Mesenchymal stem cell (in vitro differentiated cells and primary cell): ENCODE measurements at regions not wholly inside any gene's neighbourhood (a gene's known extent, or its start where the extent isn't known, plus 50 kb on each side); places are given as distances from the start of the nearest gene placed in this dataset.
A peak's percentile ranks its signal among the peaks of the same experiment; 100 is the strongest.

Experiments
- DNase-seq: peaks from one replicate; pipeline ENCODE4 v3.0.0-alpha.2; 2013
- H2AFZ ChIP-seq: one replicate; pipeline ENCODE4 v1.6.1; 2013; ENCODE audit warnings: low read depth, mild to moderate bottlenecking, control low read depth, inconsistent platforms, low read length, moderate library complexity
- H2AK5ac ChIP-seq: 2 replicates; pipeline ENCODE4 v1.6.1; 2013; ENCODE audit warnings: low read length, moderate library complexity, mild to moderate bottlenecking, inconsistent platforms; ENCODE audit not compliant: severe bottlenecking
- H2BK120ac ChIP-seq: one replicate; pipeline ENCODE4 v1.6.1; 2013; ENCODE audit warnings: low read depth, mild to moderate bottlenecking, inconsistent platforms, low read length, moderate library complexity
- H2BK12ac ChIP-seq, 2 experiments: one replicate each; pipeline ENCODE4 v1.6.1; 2013; ENCODE audit warnings: inconsistent platforms in 2 of 2, low read length in 2 of 2, mild to moderate bottlenecking in 2 of 2, moderate library complexity in 2 of 2, control low read depth in 1 of 2
- H2BK15ac ChIP-seq: one replicate; pipeline ENCODE4 v1.6.1; 2013; ENCODE audit warnings: mild to moderate bottlenecking, low read depth, inconsistent platforms; ENCODE audit not compliant: poor library complexity, severe bottlenecking
- H2BK5ac ChIP-seq: 2 replicates; pipeline ENCODE4 v1.6.1; 2013; ENCODE audit warnings: low read depth, mild to moderate bottlenecking, low read length, control low read depth, inconsistent platforms; ENCODE audit not compliant: poor library complexity, severe bottlenecking
- H3K14ac ChIP-seq, 2 experiments: one replicate each; pipeline ENCODE4 v1.6.1; 2013; ENCODE audit warnings: inconsistent platforms in 2 of 2, low read length in 2 of 2, control low read depth in 1 of 2, mild to moderate bottlenecking in 1 of 2, moderate library complexity in 1 of 2
- H3K18ac ChIP-seq, 2 experiments: one replicate each; pipeline ENCODE4 v1.6.1; 2013; ENCODE audit warnings: inconsistent platforms in 2 of 2, low read length in 2 of 2, control low read depth in 1 of 2, low read depth in 1 of 2, mild to moderate bottlenecking in 1 of 2
- H3K23ac ChIP-seq, 2 experiments: one replicate each; pipeline ENCODE4 v1.6.1; 2013; ENCODE audit warnings: inconsistent platforms in 2 of 2, low read length in 2 of 2, mild to moderate bottlenecking in 2 of 2, moderate library complexity in 2 of 2, control low read depth in 1 of 2
- H3K27ac ChIP-seq: 2 replicates; pipeline ENCODE4 v1.5.1; 2013; ENCODE audit warnings: mild to moderate bottlenecking, moderate library complexity, low read length, control low read depth, inconsistent platforms; ENCODE audit not compliant: poor library complexity, severe bottlenecking
- H3K27me3 ChIP-seq, 2 experiments: 2 replicates each; pipeline versions ENCODE4 v1.6.1 to v1.7.0; 2013; ENCODE audit warnings: low read length in 2 of 2, mild to moderate bottlenecking in 2 of 2, moderate library complexity in 2 of 2, control low read depth in 1 of 2, inconsistent platforms in 1 of 2; ENCODE audit not compliant: control insufficient read depth in 1 of 2, insufficient read depth in 1 of 2
- H3K36me3 ChIP-seq, 2 experiments: 2 replicates each; pipeline versions ENCODE4 v1.6.1 to v1.7.0; 2013; ENCODE audit warnings: low read length in 2 of 2, control low read depth in 1 of 2, inconsistent platforms in 1 of 2, low read depth in 1 of 2, mild to moderate bottlenecking in 1 of 2; ENCODE audit not compliant: insufficient read depth in 2 of 2, control insufficient read depth in 1 of 2
- H3K4ac ChIP-seq, 2 experiments: one replicate each; pipeline ENCODE4 v1.6.1; 2013; ENCODE audit warnings: inconsistent platforms in 2 of 2, low read length in 2 of 2, mild to moderate bottlenecking in 2 of 2, moderate library complexity in 2 of 2, control low read depth in 1 of 2, low read depth in 1 of 2
- H3K4me1 ChIP-seq: 2 replicates; pipeline ENCODE4 v1.6.1; 2013; ENCODE audit warnings: low read depth, low read length, control low read depth; ENCODE audit not compliant: control insufficient read depth, insufficient read depth
- H3K4me2 ChIP-seq: 2 replicates; pipeline ENCODE4 v1.6.1; 2013; ENCODE audit warnings: low read length, mild to moderate bottlenecking, inconsistent platforms; ENCODE audit not compliant: poor library complexity, severe bottlenecking
- H3K4me3 ChIP-seq, 2 experiments: 2 replicates each; pipeline versions ENCODE4 v1.5.1 to v1.7.0; 2013; ENCODE audit warnings: low read length in 2 of 2, mild to moderate bottlenecking in 2 of 2, control low read depth in 1 of 2, low read depth in 1 of 2; ENCODE audit not compliant: insufficient read depth in 1 of 2
- H3K79me1 ChIP-seq: replicated peaks from 2 replicates; pipeline ENCODE4 v1.6.1; 2013; ENCODE audit warnings: mild to moderate bottlenecking, control low read depth, low read length, inconsistent platforms; ENCODE audit not compliant: poor library complexity, severe bottlenecking
- H3K9ac ChIP-seq: 2 replicates; pipeline ENCODE4 v1.7.0; 2013; ENCODE audit warnings: mild to moderate bottlenecking, low read length, moderate library complexity
- H3K9me3 ChIP-seq: 2 replicates; pipeline ENCODE4 v1.7.0; 2013; ENCODE audit warnings: mild to moderate bottlenecking, low read length; ENCODE audit not compliant: control insufficient read depth
- H4K8ac ChIP-seq: one replicate; pipeline ENCODE4 v1.6.1; 2013; ENCODE audit warnings: inconsistent platforms, mild to moderate bottlenecking, low read length, moderate library complexity
- H4K91ac ChIP-seq: one replicate; pipeline ENCODE4 v1.6.1; 2013; ENCODE audit warnings: mild to moderate bottlenecking, low read length, inconsistent platforms
- WGBS: methylation state at CpG from one replicate; pipeline ENCODE4 v1.1.7; 2013; ENCODE audit warnings: mixed read lengths; 5-methylcytosine and 5-hydroxymethylcytosine counted together

DNA sequence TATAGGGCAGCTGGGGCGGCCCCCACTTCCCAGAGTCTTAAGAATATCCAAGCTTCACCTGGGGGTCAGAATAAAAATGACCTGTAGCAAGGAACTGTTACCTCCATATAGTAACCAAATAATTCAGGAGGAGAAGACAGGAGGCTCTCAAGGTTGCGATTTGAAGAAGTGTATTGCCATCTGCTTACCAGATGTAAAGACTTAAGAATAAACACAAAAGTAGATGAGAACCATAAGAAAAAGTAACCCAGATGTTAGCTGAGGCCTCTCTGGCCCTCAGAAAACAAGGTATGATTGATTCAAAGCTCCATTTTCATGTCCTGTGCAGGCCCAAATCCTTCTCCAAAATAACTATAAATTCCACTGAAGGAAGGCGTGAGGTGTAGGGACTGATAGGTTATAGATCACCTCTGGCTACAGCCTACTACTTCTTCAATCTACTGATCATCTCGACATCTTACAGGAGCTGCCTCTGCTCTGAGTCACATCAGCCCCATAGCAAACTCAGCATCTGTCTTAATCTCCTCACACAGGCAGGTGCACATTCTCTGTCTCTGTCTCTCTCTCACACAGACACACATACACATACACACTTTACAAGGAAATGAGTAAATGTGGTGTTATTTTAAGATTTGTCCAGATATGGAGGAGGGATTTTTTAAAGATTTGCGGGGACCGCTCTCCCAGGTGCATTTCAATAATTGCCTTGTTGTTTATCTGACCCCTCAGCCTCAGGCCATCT is 193.9 kb upstream of the EDNRA start:
- no peak overlapping the region for H3K27ac ChIP-seq
- peak overlapping the region in 1 of 2 experiments; percentile 37 for H3K4ac ChIP-seq
- H3K9me3 ChIP-seq: no peaks in the 10 kb centered on the region
- no peak overlapping the region for H3K14ac ChIP-seq
- no peak overlapping the region for H2BK5ac ChIP-seq
- no peak overlapping the region for H2BK15ac ChIP-seq
- peak overlapping the region in 1 of 2 experiments; percentile 64 for H2BK12ac ChIP-seq
- H3K4me1 ChIP-seq: peaks cover under 1% of the 10 kb centered on the region
- H2BK120ac ChIP-seq: no peak overlapping the region
- H3K27me3 ChIP-seq: no peaks in the 10 kb centered on the region
- no peak overlapping the region for H3K9ac ChIP-seq
- no peak overlapping the region for H3K4me2 ChIP-seq
- H2AFZ ChIP-seq: no peak overlapping the region
- no peak overlapping the region for H3K23ac ChIP-seq
- H3K36me3 ChIP-seq: no peaks in the 10 kb centered on the region
- H3K79me1 ChIP-seq: no peaks in the 10 kb centered on the region
- H4K91ac ChIP-seq: no peak overlapping the region
- no peak overlapping the region for H4K8ac ChIP-seq
- WGBS: 62% methylated on average over 6 of the region's 6 CpGs
- no peak overlapping the region for H3K4me3 ChIP-seq
- peak; percentile 13 for DNase-seq
- no peak overlapping the region for H2AK5ac ChIP-seq
- peak overlapping the region in 1 of 2 experiments; percentile 19 for H3K18ac ChIP-seq

DNA sequence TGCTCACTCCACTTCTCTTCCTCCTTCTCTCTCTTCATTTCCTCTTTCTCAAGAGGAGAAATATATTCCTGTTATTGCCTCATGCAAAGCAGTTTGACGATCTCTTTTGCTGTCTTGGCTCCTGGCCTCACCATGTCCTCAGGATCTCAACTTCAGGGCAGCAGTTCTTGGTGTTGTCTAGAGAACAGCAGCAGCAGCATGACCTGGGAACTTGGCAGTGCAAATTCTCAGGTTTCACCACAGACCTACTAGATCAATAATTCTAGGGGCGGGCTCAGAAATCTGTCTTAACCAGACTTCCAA is 193.4 kb upstream of the EDNRA start:
- 77% methylated on average over 2 of the region's 2 CpGs for WGBS
- Histone ChIP-seq H2AFZ (no peak overlapping the region), H3K36me3 (no peaks in the 10 kb centered on the region), H3K4me1 (peaks cover 4% of the 10 kb centered on the region), H2BK5ac (no peak overlapping the region), H3K9ac (no peak overlapping the region), H3K23ac (no peak overlapping the region), H3K27ac (no peak overlapping the region), H3K27me3 (no peaks in the 10 kb centered on the region), H3K14ac (no peak overlapping the region), H3K4me2 (no peak overlapping the region), H3K18ac (peak overlapping the region in 1 of 2 experiments; percentile 19), H2BK15ac (no peak overlapping the region), H2BK120ac (no peak overlapping the region), H3K79me1 (no peaks in the 10 kb centered on the region), H2BK12ac (no peak overlapping the region), H4K91ac (no peak overlapping the region), H3K4ac (no peak overlapping the region), H4K8ac (no peak overlapping the region), H3K4me3 (no peak overlapping the region), H2AK5ac (no peak overlapping the region), H3K9me3 (no peaks in the 10 kb centered on the region)
- DNase-seq: peak; percentile 13

DNA sequence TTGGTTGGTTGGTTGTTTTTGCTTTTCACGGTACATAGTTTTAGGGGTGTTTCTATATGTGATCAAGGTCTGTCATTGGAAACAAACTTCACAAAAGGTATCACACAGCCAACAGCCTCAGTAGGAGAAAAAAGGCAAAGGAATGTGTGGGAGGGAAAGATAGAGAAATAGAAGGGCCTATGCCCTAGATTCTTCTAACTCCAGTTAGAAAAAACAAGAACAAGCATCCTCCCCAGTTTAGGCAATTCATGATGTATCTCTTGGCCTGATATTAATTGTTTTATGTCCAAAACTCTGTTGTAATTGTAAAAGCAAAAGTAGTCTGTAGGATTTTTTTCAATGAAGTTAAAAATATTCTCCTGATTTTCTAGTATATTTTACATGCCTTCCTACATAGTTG is 192.4 kb upstream of the EDNRA start:
- Histone ChIP-seq H3K9ac (no peak overlapping the region), H4K8ac (no peak overlapping the region), H2AFZ (no peak overlapping the region), H3K23ac (no peak overlapping the region), H2BK120ac (no peak overlapping the region), H2BK12ac (no peak overlapping the region), H3K27ac (no peak overlapping the region), H3K4me2 (no peak overlapping the region), H3K14ac (no peak overlapping the region), H3K36me3 (no peaks in the 10 kb centered on the region), H3K9me3 (no peaks in the 10 kb centered on the region), H3K79me1 (no peaks in the 10 kb centered on the region), H4K91ac (no peak overlapping the region), H3K4me1 (peaks cover 9% of the 10 kb centered on the region), H3K4me3 (no peak overlapping the region), H3K27me3 (no peaks in the 10 kb centered on the region), H2BK5ac (no peak overlapping the region), H2BK15ac (no peak overlapping the region), H3K18ac (no peak overlapping the region), H3K4ac (no peak overlapping the region), H2AK5ac (no peak overlapping the region)
- WGBS: 100% methylated on average over 1 of the region's 1 CpG
- DNase-seq: no peak

DNA sequence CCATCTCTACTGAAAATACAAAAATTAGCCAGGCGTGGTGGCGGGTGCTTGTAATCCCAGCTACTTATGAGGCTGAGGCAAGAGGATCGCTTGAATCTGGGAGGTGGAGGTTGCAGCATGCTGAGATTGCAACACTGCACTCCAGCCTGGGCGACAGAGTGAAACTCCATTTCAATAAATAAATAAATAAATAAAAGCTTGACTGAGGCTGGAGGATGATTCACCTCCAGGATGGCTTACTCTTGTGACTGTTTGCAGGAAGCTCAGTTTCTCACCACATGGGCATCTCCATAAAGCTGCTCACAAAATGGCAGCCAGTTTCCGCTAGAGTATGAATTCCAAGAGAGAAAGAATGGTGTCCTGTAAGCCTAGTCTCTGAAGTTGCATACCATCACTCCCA is 191.7 kb upstream of the EDNRA start:
- 90% methylated on average over 2 of the region's 5 CpGs for WGBS
- H3K9ac ChIP-seq: no peak overlapping the region
- H3K23ac ChIP-seq: no peak overlapping the region
- no peaks in the 10 kb centered on the region for H3K79me1 ChIP-seq
- H2AFZ ChIP-seq: no peak overlapping the region
- H2BK5ac ChIP-seq: no peak overlapping the region
- no peaks in the 10 kb centered on the region for H3K27me3 ChIP-seq
- H3K9me3 ChIP-seq: no peaks in the 10 kb centered on the region
- H2BK12ac ChIP-seq: peak overlapping the region in 1 of 2 experiments; percentile 54
- no peak overlapping the region for H4K8ac ChIP-seq
- no peak overlapping the region for H4K91ac ChIP-seq
- no peak overlapping the region for H2BK120ac ChIP-seq
- H2BK15ac ChIP-seq: no peak overlapping the region
- DNase-seq: peak; percentile 31
- no peak overlapping the region for H3K4me2 ChIP-seq
- no peak overlapping the region for H3K18ac ChIP-seq
- no peak overlapping the region for H3K27ac ChIP-seq
- H2AK5ac ChIP-seq: no peak overlapping the region
- no peak overlapping the region for H3K4me3 ChIP-seq
- peaks cover 9% of the 10 kb centered on the region for H3K4me1 ChIP-seq
- H3K36me3 ChIP-seq: no peaks in the 10 kb centered on the region
- H3K4ac ChIP-seq: no peak overlapping the region
- no peak overlapping the region for H3K14ac ChIP-seq
